ENCODE measurements at regions not wholly inside any gene's neighbourhood (a gene's known extent, or its start where the extent isn't known, plus 50 kb on each side); places are given as distances from the start of the nearest gene placed in this dataset.

DNA sequence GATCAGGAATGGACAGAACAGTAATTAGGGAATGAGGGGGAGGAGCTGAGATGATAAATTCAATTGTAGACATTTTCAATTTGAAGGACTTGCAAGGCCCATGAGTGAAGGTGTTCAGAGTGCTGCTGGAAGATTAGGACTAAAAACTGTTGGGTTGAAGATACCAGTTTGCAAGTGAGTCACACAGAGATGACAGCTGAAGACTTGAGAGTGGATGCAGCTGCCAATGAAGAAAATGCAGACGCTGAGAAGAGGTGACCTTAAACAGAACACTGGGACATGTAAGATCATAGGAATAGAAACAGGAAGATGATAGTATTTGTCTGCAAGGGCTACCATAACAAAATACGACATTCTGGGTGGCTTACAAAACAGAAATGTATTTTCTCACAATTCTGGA, 1716.5 kb upstream of the SLC10A2 start:
- TF ChIP-seq, protein P1, sequence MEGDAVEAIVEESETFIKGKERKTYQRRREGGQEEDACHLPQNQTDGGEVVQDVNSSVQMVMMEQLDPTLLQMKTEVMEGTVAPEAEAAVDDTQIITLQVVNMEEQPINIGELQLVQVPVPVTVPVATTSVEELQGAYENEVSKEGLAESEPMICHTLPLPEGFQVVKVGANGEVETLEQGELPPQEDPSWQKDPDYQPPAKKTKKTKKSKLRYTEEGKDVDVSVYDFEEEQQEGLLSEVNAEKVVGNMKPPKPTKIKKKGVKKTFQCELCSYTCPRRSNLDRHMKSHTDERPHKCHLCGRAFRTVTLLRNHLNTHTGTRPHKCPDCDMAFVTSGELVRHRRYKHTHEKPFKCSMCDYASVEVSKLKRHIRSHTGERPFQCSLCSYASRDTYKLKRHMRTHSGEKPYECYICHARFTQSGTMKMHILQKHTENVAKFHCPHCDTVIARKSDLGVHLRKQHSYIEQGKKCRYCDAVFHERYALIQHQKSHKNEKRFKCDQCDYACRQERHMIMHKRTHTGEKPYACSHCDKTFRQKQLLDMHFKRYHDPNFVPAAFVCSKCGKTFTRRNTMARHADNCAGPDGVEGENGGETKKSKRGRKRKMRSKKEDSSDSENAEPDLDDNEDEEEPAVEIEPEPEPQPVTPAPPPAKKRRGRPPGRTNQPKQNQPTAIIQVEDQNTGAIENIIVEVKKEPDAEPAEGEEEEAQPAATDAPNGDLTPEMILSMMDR (IDR thresholded peaks at IDR 0.05; ENCODE audit: low read depth, low read length): no peak
- TF ChIP-seq EZH2phosphoT487 (IDR thresholded peaks at IDR 0.05; ENCODE audit: low read depth): no peak

All from OCI-LY3 (cell line).